Left ventricle myocardium inferior (tissue), 1 donor: ENCODE measurements at regions not wholly inside any gene's neighbourhood (a gene's known extent, or its start where the extent isn't known, plus 50 kb on each side); places are given as distances from the start of the nearest gene placed in this dataset.
"Not testable (repeated sequence)": the region's sequence is repeated elsewhere in the genome, so short reads cannot be mapped to it uniquely, and the experiment has no call there.

Experiments used
- DNase-seq: peaks from one replicate; pipeline ENCODE4 v3.0.0-alpha.2; 2020
- H3K27ac ChIP-seq: fragments of 200-600 bp; replicated peaks from 2 replicates; pipeline ENCODE4 v1.8.0; 2021
- H3K27me3 ChIP-seq: fragments of 200-600 bp; 2 replicates; pipeline ENCODE4 v1.8.0; 2021; ENCODE audit warnings: low read depth
- H3K36me3 ChIP-seq: fragments of 200-600 bp; 2 replicates; pipeline ENCODE4 v1.8.0; 2021
- H3K4me1 ChIP-seq: fragments of 200-600 bp; 2 replicates; pipeline ENCODE4 v1.8.0; 2021
- H3K4me3 ChIP-seq: fragments of 200-600 bp; 2 replicates; pipeline ENCODE4 v1.8.0; 2021; ENCODE audit warnings: mild to moderate bottlenecking, moderate library complexity
- H3K9me3 ChIP-seq: fragments of 200-600 bp; replicated peaks from 2 replicates; pipeline ENCODE4 v1.8.0; 2021
- CTCF ChIP-seq: fragments of 200-600 bp; IDR thresholded peaks from 2 replicates; pipeline ENCODE4 v1.8.0; 2021; ENCODE audit warnings: antibody characterized with exemption, mild to moderate bottlenecking, borderline replicate concordance
- intact Hi-C: fragments of 100-400 bp; cut with micrococcal nuclease; formaldehyde crosslinking; loops from one replicate; pipeline ENCODE4 v1.11.0; 2022
- donor health status: DM: no; HTN: yes; CAD: no; lungs with severe emphysema.

GRCh38 chr7:5121256-5121655 is 68.8 kb upstream of the WIPI2 start:
- H3K9me3 ChIP-seq, DNase-seq, H3K4me1 ChIP-seq, H3K4me3 ChIP-seq, intact Hi-C loops, H3K27ac ChIP-seq, H3K36me3 ChIP-seq: not testable (repeated sequence)
- peaks cover 39% of the 10 kb centered on the region for H3K27me3 ChIP-seq

DNA sequence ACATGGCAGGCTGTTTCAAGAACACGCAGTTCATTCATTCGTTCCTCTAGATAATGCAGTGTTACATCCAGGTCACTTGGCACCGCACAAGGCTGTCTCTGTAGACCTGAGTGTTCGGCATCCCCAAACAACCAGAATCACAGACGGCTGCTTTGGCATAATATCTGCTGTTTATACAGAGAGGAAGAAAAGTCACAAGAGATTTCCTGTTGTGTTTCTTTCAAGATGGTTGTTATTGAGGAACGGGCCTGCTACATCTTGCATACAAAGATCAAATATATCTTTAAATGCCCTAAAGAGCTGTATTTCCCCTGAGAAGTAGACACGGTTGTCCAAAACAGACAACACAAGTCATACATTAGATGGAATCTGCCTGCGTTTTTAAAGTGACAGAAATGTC is 58.8 kb upstream of the WIPI2 start:
- H3K4me3 ChIP-seq, intact Hi-C loops: not testable (repeated sequence)

DNA sequence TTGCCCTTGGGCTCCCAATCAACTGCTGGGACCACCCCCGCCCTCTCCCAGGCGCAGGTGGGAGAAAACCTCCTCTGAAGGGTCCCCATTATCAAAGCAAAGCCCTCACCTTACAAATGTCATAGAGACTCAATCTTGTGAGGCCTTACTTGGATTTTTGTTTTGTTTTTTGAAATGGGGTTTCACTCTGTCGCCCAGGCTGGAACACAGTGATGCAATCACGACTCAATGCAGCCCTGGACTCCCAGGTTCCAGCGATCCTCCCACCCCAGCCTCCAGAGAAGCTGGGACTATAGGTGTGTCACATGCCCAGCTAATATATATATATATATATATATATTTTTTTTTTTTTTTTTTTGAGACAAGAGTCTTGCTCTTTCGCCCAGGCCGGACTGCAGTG is 57.5 kb upstream of the WIPI2 start:
- no peak for TF ChIP-seq CTCF
- H3K4me1 ChIP-seq: no peaks in the 10 kb centered on the region
- H3K36me3 ChIP-seq: no peaks in the 10 kb centered on the region
- DNase-seq: no peak
- H3K27me3 ChIP-seq: peaks cover 32% of the 10 kb centered on the region
- no peaks in the 10 kb centered on the region for H3K9me3 ChIP-seq
- H3K4me3 ChIP-seq: no peak overlapping the region
- intact Hi-C loops: no loop called here
- H3K27ac ChIP-seq: no peak overlapping the region

More for the DNA sequence above, 58.8 kb upstream of the WIPI2 start:
- H3K27me3 ChIP-seq: peaks cover 22% of the 10 kb centered on the region
- H3K36me3 ChIP-seq, DNase-seq, H3K9me3 ChIP-seq, H3K4me1 ChIP-seq, H3K27ac ChIP-seq: not testable (repeated sequence)

DNA sequence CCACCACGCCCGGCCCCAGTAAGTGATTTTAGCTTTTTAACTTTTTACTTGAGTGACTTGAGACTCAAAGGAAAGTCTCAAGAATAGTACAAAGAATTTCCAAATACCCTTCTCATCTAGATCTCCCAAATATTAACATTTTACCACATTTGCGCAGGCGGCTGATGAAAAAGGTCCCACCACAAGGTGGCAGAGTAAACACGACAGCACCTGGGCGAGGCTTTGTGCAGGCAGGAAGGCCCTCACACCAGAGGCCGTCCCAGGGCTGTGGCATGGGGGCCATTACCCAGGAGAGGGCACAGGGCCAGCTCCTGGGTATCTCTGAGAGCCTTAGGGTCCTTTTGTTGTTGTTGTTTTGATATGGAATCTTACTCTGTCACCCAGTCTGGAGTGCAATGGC is 50.0 kb upstream of the WIPI2 start:
- peaks cover 48% of the 10 kb centered on the region for H3K27me3 ChIP-seq
- no peak overlapping the region for H3K27ac ChIP-seq
- H3K4me3 ChIP-seq: no peak overlapping the region
- TF ChIP-seq CTCF: peak; percentile 55
- intact Hi-C loops: no loop called here
- no peaks in the 10 kb centered on the region for H3K36me3 ChIP-seq
- no peaks in the 10 kb centered on the region for H3K4me1 ChIP-seq
- H3K9me3 ChIP-seq: no peaks in the 10 kb centered on the region
- DNase-seq: no peak
